ENCODE measurements at regions not wholly inside any gene's neighbourhood (a gene's known extent, or its start where the extent isn't known, plus 50 kb on each side); places are given as distances from the start of the nearest gene placed in this dataset.
A peak's percentile ranks its signal among the peaks of the same experiment; 100 is the strongest.

DNA sequence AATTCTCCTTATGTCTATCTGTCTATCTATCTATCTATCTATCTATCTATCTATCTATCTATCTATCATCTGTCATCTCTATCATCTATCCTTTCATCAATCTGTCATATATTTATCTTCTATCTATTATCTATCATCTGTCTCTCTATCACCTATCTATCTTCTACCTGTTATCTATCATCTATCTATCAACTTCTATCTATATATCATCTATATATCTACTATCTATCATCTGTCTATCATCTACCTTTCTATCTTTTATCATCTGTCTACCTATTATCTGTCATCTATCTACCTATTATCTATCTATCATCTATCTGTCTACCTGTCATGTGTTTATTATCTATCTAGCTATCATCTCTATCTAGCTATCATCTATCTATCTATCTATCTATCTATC is 124.7 kb upstream of the C1orf174 start:
- no peak overlapping the region for H4K12ac ChIP-seq (ENCODE audit: low read depth, low read length)

GRCh38 chr1:4025752-4026151 is 125.7 kb upstream of the C1orf174 start:
- Histone ChIP-seq H4K91ac (ENCODE audit: low read depth, low read length) (no peak overlapping the region), H3K4me1 (ENCODE audit: control insufficient read depth in 1 of 2, insufficient read depth in 2 of 2, low read length in 2 of 2) (no peaks in the 10 kb centered on the region), H2AFZ (ENCODE audit: insufficient read depth, low read length, poor library complexity) (no peak overlapping the region), H3K18ac (ENCODE audit: low read length) (no peak overlapping the region), H3K4me2 (ENCODE audit: low read length) (no peak overlapping the region), H3K27me3 (ENCODE audit: insufficient read depth, low read length) (no peaks in the 10 kb centered on the region), H3K79me1 (ENCODE audit: low read length) (no peaks in the 10 kb centered on the region), H2BK5ac (ENCODE audit: low read depth, low read length, poor library complexity) (no peak overlapping the region), H4K12ac (ENCODE audit: low read depth, low read length) (no peak overlapping the region), H3K36me3 (ENCODE audit: control insufficient read depth in 1 of 2, insufficient read depth in 2 of 2, low read length in 2 of 2) (no peaks in the 10 kb centered on the region), H3K27ac (ENCODE audit: low read depth, low read length) (no peak overlapping the region), H3K14ac (ENCODE audit: low read length) (no peak overlapping the region), H3K4me3 (ENCODE audit: low read depth, low read length) (no peak overlapping the region), H2BK120ac (ENCODE audit: insufficient read depth, low read length, poor library complexity) (no peak overlapping the region), H3K9me3 (ENCODE audit: insufficient read depth, low read depth, low read length) (no peaks in the 10 kb centered on the region), H2BK12ac (ENCODE audit: low read length) (no peak overlapping the region), H3K4ac (ENCODE audit: low read depth, low read length) (no peak overlapping the region), H3K23ac (ENCODE audit: low read length) (no peak overlapping the region), H4K8ac (ENCODE audit: low read depth, low read length) (no peak overlapping the region), H3K9ac (ENCODE audit: low read length) (peak overlapping the region; percentile 63), H3K79me2 (ENCODE audit: control insufficient read depth, insufficient read depth, low read length, poor library complexity) (no peaks in the 10 kb centered on the region), H2AK5ac (ENCODE audit: low read length) (no peak overlapping the region)
- no CpG with 5 or more reads among the region's 5 CpGs for WGBS (ENCODE audit: extremely low coverage, insufficient coverage, insufficient read length)
- no peak for DNase-seq

More for the DNA sequence above, 124.7 kb upstream of the C1orf174 start:
- no peak overlapping the region for H4K91ac ChIP-seq (ENCODE audit: low read depth, low read length)
- H3K9me3 ChIP-seq (ENCODE audit: insufficient read depth, low read depth, low read length), result peaks cover 3% of the 10 kb centered on the region
- no peaks in the 10 kb centered on the region for H3K79me2 ChIP-seq (ENCODE audit: control insufficient read depth, insufficient read depth, low read length, poor library complexity)
- no peak overlapping the region for H3K23ac ChIP-seq (ENCODE audit: low read length)
- H3K36me3 ChIP-seq (ENCODE audit: control insufficient read depth in 1 of 2, insufficient read depth in 2 of 2, low read length in 2 of 2), result no peaks in the 10 kb centered on the region
- H3K9ac ChIP-seq (ENCODE audit: low read length), result no peak overlapping the region
- DNase-seq, result no peak
- no peak overlapping the region for H3K18ac ChIP-seq (ENCODE audit: low read length)
- no peaks in the 10 kb centered on the region for H3K4me1 ChIP-seq (ENCODE audit: control insufficient read depth in 1 of 2, insufficient read depth in 2 of 2, low read length in 2 of 2)
- H3K4me3 ChIP-seq (ENCODE audit: low read depth, low read length), result no peak overlapping the region
- no peak overlapping the region for H4K8ac ChIP-seq (ENCODE audit: low read depth, low read length)
- H2BK5ac ChIP-seq (ENCODE audit: low read depth, low read length, poor library complexity), result no peak overlapping the region
- H2AFZ ChIP-seq (ENCODE audit: insufficient read depth, low read length, poor library complexity), result no peak overlapping the region
- no peak overlapping the region for H3K4me2 ChIP-seq (ENCODE audit: low read length)
- H3K4ac ChIP-seq (ENCODE audit: low read depth, low read length), result no peak overlapping the region
- H3K27me3 ChIP-seq (ENCODE audit: insufficient read depth, low read length), result no peaks in the 10 kb centered on the region
- H3K27ac ChIP-seq (ENCODE audit: low read depth, low read length), result no peak overlapping the region
- no peak overlapping the region for H2BK120ac ChIP-seq (ENCODE audit: insufficient read depth, low read length, poor library complexity)
- no peak overlapping the region for H2BK12ac ChIP-seq (ENCODE audit: low read length)
- no peaks in the 10 kb centered on the region for H3K79me1 ChIP-seq (ENCODE audit: low read length)
- no peak overlapping the region for H3K14ac ChIP-seq (ENCODE audit: low read length)
- H2AK5ac ChIP-seq (ENCODE audit: low read length), result no peak overlapping the region

DNA sequence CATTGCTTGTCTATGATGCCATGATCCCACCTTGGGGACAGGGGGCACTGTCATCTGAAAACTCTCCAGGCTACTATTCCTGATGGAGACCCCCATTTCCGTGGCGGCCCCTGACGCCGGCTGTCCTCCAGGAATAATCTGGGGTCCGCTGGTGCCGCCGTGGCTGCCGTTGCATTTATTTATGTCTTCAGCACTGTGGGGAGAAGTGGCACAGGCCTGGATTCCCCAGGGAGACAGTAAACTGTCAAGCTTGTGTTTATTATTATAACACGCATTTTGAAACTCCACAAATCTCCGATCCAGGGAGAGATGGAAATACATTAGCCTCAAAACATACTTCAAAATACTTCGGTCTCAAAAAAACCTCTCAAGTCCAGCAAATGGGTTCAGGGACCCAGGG is 126.9 kb upstream of the C1orf174 start:
- no peak overlapping the region for H2AK5ac ChIP-seq (ENCODE audit: low read length)
- H4K8ac ChIP-seq (ENCODE audit: low read depth, low read length), result no peak overlapping the region
- H2BK5ac ChIP-seq (ENCODE audit: low read depth, low read length, poor library complexity), result no peak overlapping the region
- no peak overlapping the region for H3K9ac ChIP-seq (ENCODE audit: low read length)
- H2AFZ ChIP-seq (ENCODE audit: insufficient read depth, low read length, poor library complexity), result no peak overlapping the region
- no peak overlapping the region for H3K23ac ChIP-seq (ENCODE audit: low read length)
- no peak overlapping the region for H4K12ac ChIP-seq (ENCODE audit: low read depth, low read length)
- no peak overlapping the region for H3K27ac ChIP-seq (ENCODE audit: low read depth, low read length)
- H3K4me2 ChIP-seq (ENCODE audit: low read length), result no peak overlapping the region
- H3K4ac ChIP-seq (ENCODE audit: low read depth, low read length), result no peak overlapping the region
- H3K4me1 ChIP-seq (ENCODE audit: control insufficient read depth in 1 of 2, insufficient read depth in 2 of 2, low read length in 2 of 2), result no peaks in the 10 kb centered on the region
- no peak for DNase-seq
- no peaks in the 10 kb centered on the region for H3K79me1 ChIP-seq (ENCODE audit: low read length)
- H3K9me3 ChIP-seq (ENCODE audit: insufficient read depth, low read depth, low read length), result no peaks in the 10 kb centered on the region
- H3K79me2 ChIP-seq (ENCODE audit: control insufficient read depth, insufficient read depth, low read length, poor library complexity), result no peaks in the 10 kb centered on the region
- H3K36me3 ChIP-seq (ENCODE audit: control insufficient read depth in 1 of 2, insufficient read depth in 2 of 2, low read length in 2 of 2), result no peaks in the 10 kb centered on the region
- no peak overlapping the region for H3K14ac ChIP-seq (ENCODE audit: low read length)
- H2BK12ac ChIP-seq (ENCODE audit: low read length), result no peak overlapping the region
- H3K18ac ChIP-seq (ENCODE audit: low read length), result no peak overlapping the region
- H3K27me3 ChIP-seq (ENCODE audit: insufficient read depth, low read length), result no peaks in the 10 kb centered on the region
- H3K4me3 ChIP-seq (ENCODE audit: low read depth, low read length), result no peak overlapping the region
- WGBS (ENCODE audit: extremely low coverage, insufficient coverage, insufficient read length), result no CpG with 5 or more reads among the region's 11 CpGs
- H2BK120ac ChIP-seq (ENCODE audit: insufficient read depth, low read length, poor library complexity), result no peak overlapping the region
- H4K91ac ChIP-seq (ENCODE audit: low read depth, low read length), result no peak overlapping the region

GRCh38 chr1:4027492-4028138 is 127.5 kb upstream of the C1orf174 start:
- no peaks in the 10 kb centered on the region for H3K27me3 ChIP-seq (ENCODE audit: insufficient read depth, low read length)
- no peak overlapping the region for H3K9ac ChIP-seq (ENCODE audit: low read length)
- no peak overlapping the region for H2AFZ ChIP-seq (ENCODE audit: insufficient read depth, low read length, poor library complexity)
- no peaks in the 10 kb centered on the region for H3K79me2 ChIP-seq (ENCODE audit: control insufficient read depth, insufficient read depth, low read length, poor library complexity)
- no peak overlapping the region for H3K4ac ChIP-seq (ENCODE audit: low read depth, low read length)
- no peaks in the 10 kb centered on the region for H3K79me1 ChIP-seq (ENCODE audit: low read length)
- no peaks in the 10 kb centered on the region for H3K4me1 ChIP-seq (ENCODE audit: control insufficient read depth in 1 of 2, insufficient read depth in 2 of 2, low read length in 2 of 2)
- no peak overlapping the region for H3K4me2 ChIP-seq (ENCODE audit: low read length)
- peaks cover 2% of the 10 kb centered on the region for H3K9me3 ChIP-seq (ENCODE audit: insufficient read depth, low read depth, low read length)
- H4K8ac ChIP-seq (ENCODE audit: low read depth, low read length), result no peak overlapping the region
- H2BK12ac ChIP-seq (ENCODE audit: low read length), result no peak overlapping the region
- H3K14ac ChIP-seq (ENCODE audit: low read length), result no peak overlapping the region
- no peak overlapping the region for H4K12ac ChIP-seq (ENCODE audit: low read depth, low read length)
- no peak overlapping the region for H2BK5ac ChIP-seq (ENCODE audit: low read depth, low read length, poor library complexity)
- no peak overlapping the region for H4K91ac ChIP-seq (ENCODE audit: low read depth, low read length)
- H3K27ac ChIP-seq (ENCODE audit: low read depth, low read length), result no peak overlapping the region
- H2AK5ac ChIP-seq (ENCODE audit: low read length), result no peak overlapping the region
- no peak overlapping the region for H2BK120ac ChIP-seq (ENCODE audit: insufficient read depth, low read length, poor library complexity)
- H3K23ac ChIP-seq (ENCODE audit: low read length), result no peak overlapping the region
- no CpG with 5 or more reads among the region's 16 CpGs for WGBS (ENCODE audit: extremely low coverage, insufficient coverage, insufficient read length)
- no peak overlapping the region for H3K18ac ChIP-seq (ENCODE audit: low read length)
- H3K4me3 ChIP-seq (ENCODE audit: low read depth, low read length), result no peak overlapping the region
- H3K36me3 ChIP-seq (ENCODE audit: control insufficient read depth in 1 of 2, insufficient read depth in 2 of 2, low read length in 2 of 2), result no peaks in the 10 kb centered on the region
- DNase-seq, result no peak

Data from trophoblast cell (in vitro differentiated cells and primary cell).